Psoas muscle (tissue), 7 donors: ENCODE measurements at regions not wholly inside any gene's neighbourhood (a gene's known extent, or its start where the extent isn't known, plus 50 kb on each side); places are given as distances from the start of the nearest gene placed in this dataset.

Source experiments
- ATAC-seq, 4 donors: fragments of 200-7000 bp; cut with Tn5 transposase; one replicate each; pipeline ENCODE4 v1.9.1; 2020; ENCODE audit warnings: moderate library complexity in 3 of 4, mild to moderate bottlenecking in 2 of 4
- DNase-seq, 2 donors: peaks; one replicate each; pipeline ENCODE4 v3.0.0-alpha.2; 2020
- H3K27ac ChIP-seq: fragments of 200-600 bp; one replicate; pipeline ENCODE4 v1.8.0; 2022
- H3K27me3 ChIP-seq, 3 donors: fragments of 200-600 bp in 1 of 3; one replicate each; pipeline versions ENCODE4 v1.6.1 to v1.8.0; 2013 to 2022; ENCODE audit warnings: low read length in 2 of 3, mild to moderate bottlenecking in 2 of 3, moderate library complexity in 1 of 3; ENCODE audit not compliant: insufficient read depth in 3 of 3
- H3K36me3 ChIP-seq, 2 donors: fragments of 200-600 bp in 1 of 2; one replicate each; pipeline versions ENCODE4 v1.6.1 to v1.8.0; 2013 to 2022; ENCODE audit warnings: low read depth in 1 of 2, mild to moderate bottlenecking in 1 of 2, moderate library complexity in 1 of 2; ENCODE audit not compliant: insufficient read depth in 1 of 2
- H3K4me1 ChIP-seq: fragments of 200-600 bp; one replicate; pipeline ENCODE4 v1.8.0; 2022
- H3K4me3 ChIP-seq: fragments of 200-600 bp; one replicate; pipeline ENCODE4 v1.8.0; 2022; ENCODE audit warnings: mild to moderate bottlenecking
- H3K9me3 ChIP-seq: fragments of 200-600 bp; one replicate; pipeline ENCODE4 v1.8.0; 2022
- WGBS, 3 donors: extraction: QIAGEN DNeasy Blood & Tissue Kit; methylation state at CpG; one replicate each; pipeline versions ENCODE4 v1.1.6 to v1.1.7; 2013; 5-methylcytosine and 5-hydroxymethylcytosine counted together
- intact Hi-C, 2 donors: fragments of 100-400 bp; cut with DNase I; formaldehyde crosslinking; loops; one replicate each; pipeline versions ENCODE4 v1.11.0 to v1.14.2; 2022
- TF ChIP-seq, protein P1 (sequence below): fragments of 200-600 bp; IDR thresholded peaks from one replicate; pipeline ENCODE4 v1.8.0; 2022; ENCODE audit warnings: antibody characterized with exemption
- donor health status: healthy with polysubstance abuse.
- donor health status: DM: no; HTN: no; CAD: no; lungs with moderate emphysema.
- donor health status: Bipolar disorder and iron deficiency.
- donor health status: healthy.
- donor health status: DM: yes; HTN: yes; CAD: no.
- donor health status: DM: no; HTN: no; CAD: no.
- donor health status: DM: yes; HTN: yes; CAD: no.

DNA sequence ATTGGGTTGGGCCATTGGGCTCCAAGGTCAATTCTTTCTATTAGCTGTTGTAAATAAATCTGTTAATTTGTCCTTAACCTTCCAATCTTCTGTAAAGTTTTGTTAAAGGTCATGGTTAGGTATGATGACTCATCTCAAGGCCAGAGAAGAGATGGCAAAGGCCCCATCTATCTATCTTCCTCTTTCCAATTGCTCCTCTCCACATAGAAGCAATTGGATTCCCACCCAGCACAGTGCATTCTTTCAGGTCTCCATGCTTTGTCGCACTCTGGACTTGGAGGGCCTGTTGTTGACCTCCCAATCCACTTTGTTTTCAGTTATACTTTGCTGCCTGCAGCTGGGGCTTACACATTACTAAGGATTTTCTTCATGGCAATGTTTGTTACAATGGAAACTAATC is 118.5 kb downstream of the MFAP3L start:
- TF ChIP-seq, protein P1, sequence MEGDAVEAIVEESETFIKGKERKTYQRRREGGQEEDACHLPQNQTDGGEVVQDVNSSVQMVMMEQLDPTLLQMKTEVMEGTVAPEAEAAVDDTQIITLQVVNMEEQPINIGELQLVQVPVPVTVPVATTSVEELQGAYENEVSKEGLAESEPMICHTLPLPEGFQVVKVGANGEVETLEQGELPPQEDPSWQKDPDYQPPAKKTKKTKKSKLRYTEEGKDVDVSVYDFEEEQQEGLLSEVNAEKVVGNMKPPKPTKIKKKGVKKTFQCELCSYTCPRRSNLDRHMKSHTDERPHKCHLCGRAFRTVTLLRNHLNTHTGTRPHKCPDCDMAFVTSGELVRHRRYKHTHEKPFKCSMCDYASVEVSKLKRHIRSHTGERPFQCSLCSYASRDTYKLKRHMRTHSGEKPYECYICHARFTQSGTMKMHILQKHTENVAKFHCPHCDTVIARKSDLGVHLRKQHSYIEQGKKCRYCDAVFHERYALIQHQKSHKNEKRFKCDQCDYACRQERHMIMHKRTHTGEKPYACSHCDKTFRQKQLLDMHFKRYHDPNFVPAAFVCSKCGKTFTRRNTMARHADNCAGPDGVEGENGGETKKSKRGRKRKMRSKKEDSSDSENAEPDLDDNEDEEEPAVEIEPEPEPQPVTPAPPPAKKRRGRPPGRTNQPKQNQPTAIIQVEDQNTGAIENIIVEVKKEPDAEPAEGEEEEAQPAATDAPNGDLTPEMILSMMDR: no peak
- H3K4me1 ChIP-seq: no peaks in the 10 kb centered on the region
- 85 to 95% (median 93%) methylated on average over 1 of the region's 1 CpG for WGBS, 3 donors
- H3K27me3 ChIP-seq: no peaks in the 10 kb centered on the region
- ATAC-seq: no peak
- no peak overlapping the region for H3K4me3 ChIP-seq
- H3K36me3 ChIP-seq: no peaks in the 10 kb centered on the region
- intact Hi-C loops: loop anchor here in 1 of 2 donors (10.0 kb wide), 1 partner anchor 137 kb away; no protein-coding TSS in a partner anchor
- H3K27ac ChIP-seq: no peak overlapping the region
- no peak for DNase-seq
- H3K9me3 ChIP-seq: no peaks in the 10 kb centered on the region

DNA sequence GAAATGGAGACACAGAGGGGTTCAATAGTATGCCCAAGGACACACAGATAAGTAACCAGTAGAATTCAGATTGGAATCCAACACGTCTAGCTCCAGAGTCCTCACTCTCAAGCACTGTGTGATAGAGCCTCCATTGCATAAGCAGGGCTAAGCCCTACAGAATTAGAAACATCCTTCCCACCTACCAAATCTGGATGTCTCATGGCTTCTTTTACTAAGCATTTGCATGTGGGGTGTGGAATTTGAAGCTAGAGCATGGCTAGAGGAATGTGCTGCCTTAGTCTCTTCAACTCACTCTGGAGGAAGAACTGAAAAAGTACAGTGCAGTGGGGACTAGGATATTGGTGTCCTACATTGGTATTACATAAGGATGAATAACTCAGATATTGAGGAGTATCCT is 119.4 kb downstream of the MFAP3L start:
- TF ChIP-seq, protein P1: no peak

DNA sequence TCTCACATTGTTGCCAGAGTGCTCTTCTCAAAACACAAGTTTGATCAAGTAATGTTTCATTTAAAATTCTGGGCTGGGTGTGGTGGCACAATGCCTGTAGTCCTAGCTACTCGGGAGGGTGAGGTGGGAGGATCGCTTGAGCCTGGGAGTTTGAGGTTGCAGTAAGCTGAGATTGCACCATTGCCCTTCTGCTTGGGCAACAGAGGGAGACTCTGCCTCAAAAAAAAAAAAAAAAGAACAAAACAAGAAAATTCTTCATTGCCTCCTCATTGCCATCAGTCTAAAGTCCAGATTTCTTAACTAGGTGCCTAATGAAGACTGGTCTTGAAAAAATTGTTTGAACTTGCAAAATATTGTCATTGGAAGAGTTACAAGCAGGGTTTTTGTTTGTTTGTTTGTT is 120.1 kb downstream of the MFAP3L start:
- 77 to 81% (median 80%) methylated on average over 2 of the region's 2 CpGs for WGBS, 3 donors

More for the DNA sequence above, 119.4 kb downstream of the MFAP3L start:
- H3K27me3 ChIP-seq: no peaks in the 10 kb centered on the region
- intact Hi-C loops: loop anchor here in 1 of 2 donors (10.0 kb wide), 1 partner anchor 138 kb away; no protein-coding TSS in a partner anchor
- H3K4me3 ChIP-seq: no peak overlapping the region
- no peak overlapping the region for H3K27ac ChIP-seq
- ATAC-seq: no peak
- H3K9me3 ChIP-seq: no peaks in the 10 kb centered on the region
- no peaks in the 10 kb centered on the region for H3K4me1 ChIP-seq
- DNase-seq: no peak
- WGBS, 3 donors: 63 to 81% (median 70%) methylated on average over 1 of the region's 1 CpG
- H3K36me3 ChIP-seq: no peaks in the 10 kb centered on the region

DNA sequence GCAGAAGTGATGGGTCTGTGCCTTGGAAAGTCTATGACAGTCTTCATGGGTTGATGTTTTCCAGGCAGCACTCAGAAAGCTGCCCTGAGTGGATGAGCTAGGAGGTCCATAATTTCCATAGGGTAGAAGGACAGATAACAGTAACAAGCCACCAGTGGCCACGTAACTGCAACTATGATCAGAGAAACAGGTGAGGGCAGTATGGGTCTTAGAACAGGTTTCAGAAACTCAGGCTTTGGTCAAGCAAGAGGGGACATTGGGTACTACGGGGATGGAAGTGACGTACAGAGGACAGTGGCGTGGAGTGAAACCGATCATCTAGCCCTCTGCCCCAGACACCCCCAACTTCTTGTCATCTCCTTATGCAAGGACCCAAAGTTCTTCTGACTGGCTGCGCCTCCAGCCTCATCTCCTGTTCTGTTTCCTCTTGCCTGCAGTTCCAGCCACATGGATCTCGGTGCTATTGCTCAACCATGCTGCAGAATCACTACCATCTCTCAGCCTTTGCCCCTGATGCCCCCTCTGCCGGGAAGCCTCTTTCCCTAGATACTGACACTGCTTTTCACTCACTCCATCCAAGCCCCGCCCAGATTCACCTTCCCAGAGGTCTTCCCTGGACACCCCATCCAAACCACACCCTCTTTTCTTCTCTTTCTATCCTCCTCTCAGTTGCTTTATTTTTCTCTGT is 123.4 kb downstream of the MFAP3L start:
- Histone ChIP-seq H3K27me3 (peaks cover 0 to 2% (median 0%) of the 10 kb centered on the region in 3 donors), H3K36me3 (no peaks in the 10 kb centered on the region), H3K9me3 (no peaks in the 10 kb centered on the region), H3K4me3 (no peak overlapping the region), H3K27ac (no peak overlapping the region), H3K4me1 (no peaks in the 10 kb centered on the region)
- peak in 1 of 4 donors; percentile 73 for ATAC-seq
- intact Hi-C loops: loop anchor here in 1 of 2 donors (10.0 kb wide), 1 partner anchor 142 kb away; no protein-coding TSS in a partner anchor
- no peak for DNase-seq
- WGBS, 3 donors: 79% methylated on average over 9 of the region's 9 CpGs
- TF ChIP-seq, protein P1: no peak

More for the DNA sequence above, 120.1 kb downstream of the MFAP3L start:
- H3K4me1 ChIP-seq: no peaks in the 10 kb centered on the region
- DNase-seq (no peak), ATAC-seq (no peak)
- H3K36me3 ChIP-seq: no peaks in the 10 kb centered on the region
- H3K27me3 ChIP-seq: no peaks in the 10 kb centered on the region
- H3K27ac ChIP-seq: no peak overlapping the region
- TF ChIP-seq, protein P1: no peak
- intact Hi-C loops: loop anchor here in 1 of 2 donors (10.0 kb wide), 1 partner anchor 139 kb away; no protein-coding TSS in a partner anchor
- H3K9me3 ChIP-seq: no peaks in the 10 kb centered on the region
- H3K4me3 ChIP-seq: no peak overlapping the region
